ENCODE measurements at regions not wholly inside any gene's neighbourhood (a gene's known extent, or its start where the extent isn't known, plus 50 kb on each side); places are given as distances from the start of the nearest gene placed in this dataset.

GRCh38 chr16:87196661-87197060, 120.5 kb downstream of the C16orf95 start:
- DNase-seq, result no peak
- Mint-ChIP-seq H3K4me1 (peaks cover 51% of the 10 kb centered on the region), H3K27ac (no peak overlapping the region), H3K36me3 (ENCODE audit: low read depth) (no peaks in the 10 kb centered on the region), H3K9me3 (no peaks in the 10 kb centered on the region), H3K27me3 (ENCODE audit: low read depth, poor library complexity) (peaks cover 6% of the 10 kb centered on the region), H3K4me3 (no peak overlapping the region)
- TF ChIP-seq CTCF (IDR thresholded peaks at IDR 0.05), result no peak

- Mint-ChIP-seq H3K27me3 (ENCODE audit: low read depth, poor library complexity) (peaks cover 13% of the 10 kb centered on the region), H3K9me3 (no peaks in the 10 kb centered on the region), H3K4me1 (peaks cover 40% of the 10 kb centered on the region), H3K4me3 (no peak overlapping the region), H3K36me3 (ENCODE audit: low read depth) (no peaks in the 10 kb centered on the region), H3K27ac (no peak overlapping the region)
- no peak for DNase-seq
- no peak for TF ChIP-seq CTCF (IDR thresholded peaks at IDR 0.05)
Measured at GRCh38 chr16:87198328-87198832, 118.8 kb downstream of the C16orf95 start.

- TF ChIP-seq CTCF (IDR thresholded peaks at IDR 0.05), result no peak
- peaks cover 37% of the 10 kb centered on the region for H3K4me1 Mint-ChIP-seq
- H3K27ac Mint-ChIP-seq, result no peak overlapping the region
- H3K27me3 Mint-ChIP-seq (ENCODE audit: low read depth, poor library complexity), result peaks cover 13% of the 10 kb centered on the region
- no peaks in the 10 kb centered on the region for H3K36me3 Mint-ChIP-seq (ENCODE audit: low read depth)
- no peak overlapping the region for H3K4me3 Mint-ChIP-seq
- DNase-seq, result no peak
- H3K9me3 Mint-ChIP-seq, result no peaks in the 10 kb centered on the region
Measured at GRCh38 chr16:87198881-87199280, 118.3 kb downstream of the C16orf95 start.

GRCh38 chr16:87199379-87199778, 117.8 kb downstream of the C16orf95 start:
- Mint-ChIP-seq H3K36me3 (ENCODE audit: low read depth) (no peaks in the 10 kb centered on the region), H3K9me3 (no peaks in the 10 kb centered on the region), H3K27ac (no peak overlapping the region), H3K4me3 (no peak overlapping the region), H3K27me3 (ENCODE audit: low read depth, poor library complexity) (peaks cover 13% of the 10 kb centered on the region), H3K4me1 (peaks cover 37% of the 10 kb centered on the region)
- DNase-seq, result no peak
- TF ChIP-seq CTCF (IDR thresholded peaks at IDR 0.05), result no peak

- H3K36me3 Mint-ChIP-seq (ENCODE audit: low read depth), result no peaks in the 10 kb centered on the region
- H3K27me3 Mint-ChIP-seq (ENCODE audit: low read depth, poor library complexity), result peaks cover 13% of the 10 kb centered on the region
- TF ChIP-seq CTCF (IDR thresholded peaks at IDR 0.05), result no peak
- H3K4me1 Mint-ChIP-seq, result peaks cover 37% of the 10 kb centered on the region
- DNase-seq, result no peak
- H3K27ac Mint-ChIP-seq, result no peak overlapping the region
- no peaks in the 10 kb centered on the region for H3K9me3 Mint-ChIP-seq
- no peak overlapping the region for H3K4me3 Mint-ChIP-seq
Measured at GRCh38 chr16:87199901-87200300, 117.3 kb downstream of the C16orf95 start.

- H3K4me1 Mint-ChIP-seq, result peaks cover 33% of the 10 kb centered on the region
- H3K27ac Mint-ChIP-seq, result no peak overlapping the region
- no peak overlapping the region for H3K4me3 Mint-ChIP-seq
- H3K27me3 Mint-ChIP-seq (ENCODE audit: low read depth, poor library complexity), result peaks cover 13% of the 10 kb centered on the region
- TF ChIP-seq CTCF (IDR thresholded peaks at IDR 0.05), result no peak
- no peaks in the 10 kb centered on the region for H3K9me3 Mint-ChIP-seq
- DNase-seq, result no peak
- no peaks in the 10 kb centered on the region for H3K36me3 Mint-ChIP-seq (ENCODE audit: low read depth)
Measured at GRCh38 chr16:87200637-87201036, 116.6 kb downstream of the C16orf95 start.

All from nephron progenitor cell (in vitro differentiated cells).